HG03442 (cell line): ENCODE measurements at regions not wholly inside any gene's neighbourhood (a gene's known extent, or its start where the extent isn't known, plus 50 kb on each side); places are given as distances from the start of the nearest gene placed in this dataset.

Experiments used
- ATAC-seq: cut with Tn5 transposase; IDR thresholded peaks from one replicate; pipeline ENCODE4 v1.9.1; 2021; ENCODE audit warnings: mild to moderate bottlenecking, moderate library complexity; ENCODE audit not compliant: unreplicated experiment

GRCh38 chr13:40206241-40207000, 460.0 kb downstream of the FOXO1 start:
- peak; percentile 50 for ATAC-seq

GRCh38 chr13:40207001-40207478, 459.4 kb downstream of the FOXO1 start:
- ATAC-seq = peak; percentile 55

GRCh38 chr13:40208517-40208916, 457.9 kb downstream of the FOXO1 start:
- ATAC-seq = no peak

GRCh38 chr13:40210865-40211585, 455.4 kb downstream of the FOXO1 start:
- no peak for ATAC-seq

GRCh38 chr13:40211586-40211968, 454.9 kb downstream of the FOXO1 start:
- no peak for ATAC-seq

- no peak for ATAC-seq
Observed at GRCh38 chr13:40213779-40214178, 452.7 kb downstream of the FOXO1 start.

GRCh38 chr13:40215311-40215710, 451.1 kb downstream of the FOXO1 start:
- no peak for ATAC-seq

- ATAC-seq = no peak
Observed at GRCh38 chr13:40215747-40216146, 450.7 kb downstream of the FOXO1 start.

- no peak for ATAC-seq
Observed at GRCh38 chr13:40217675-40218074, 448.8 kb downstream of the FOXO1 start.

GRCh38 chr13:40220299-40220935, 446.0 kb downstream of the FOXO1 start:
- no peak for ATAC-seq

GRCh38 chr13:40221131-40221459, 445.3 kb downstream of the FOXO1 start:
- ATAC-seq = no peak

- no peak for ATAC-seq
Observed at GRCh38 chr13:40221460-40222201, 444.8 kb downstream of the FOXO1 start.

- ATAC-seq = no peak
Observed at GRCh38 chr13:40223585-40223984, 442.9 kb downstream of the FOXO1 start.

- no peak for ATAC-seq
Observed at GRCh38 chr13:40228496-40228895, 437.9 kb downstream of the FOXO1 start.

- ATAC-seq = no peak
Observed at GRCh38 chr13:40228990-40229389, 437.5 kb downstream of the FOXO1 start.

- no peak for ATAC-seq
Observed at GRCh38 chr13:40230833-40231266, 435.6 kb downstream of the FOXO1 start.

GRCh38 chr13:40231311-40231710, 435.1 kb downstream of the FOXO1 start:
- ATAC-seq = no peak

- ATAC-seq = no peak
Observed at GRCh38 chr13:40231751-40232150, 434.7 kb downstream of the FOXO1 start.

GRCh38 chr13:40232311-40233040, 434.0 kb downstream of the FOXO1 start:
- ATAC-seq = no peak

GRCh38 chr13:40233731-40234195, 432.7 kb downstream of the FOXO1 start:
- no peak for ATAC-seq
